AG04449 (cell line): ENCODE measurements at regions not wholly inside any gene's neighbourhood (a gene's known extent, or its start where the extent isn't known, plus 50 kb on each side); places are given as distances from the start of the nearest gene placed in this dataset.

Source experiments
- CTCF ChIA-PET: fragments of 350-600 bp; formaldehyde crosslinking; extraction: SDS; loops from one replicate; lab custom pipeline; 2021; ENCODE audit warnings: antibody characterized with exemption; lab: Yijun Ruan, JAX
- POLR2A ChIA-PET: fragments of 400-600, 350-600 bp; formaldehyde crosslinking; extraction: SDS; loops from one replicate; lab custom pipeline; 2020; ENCODE audit warnings: antibody characterized with exemption, inconsistent platforms; lab: Yijun Ruan, JAX
- DNase-seq: peaks from one replicate; pipeline ENCODE4 v3.0.0-alpha.2; 2010; ENCODE audit warnings: low read depth, low spot score
- H3K4me3 ChIP-seq: 2 replicates; pipeline ENCODE4 v1.5.1; 2011; ENCODE audit warnings: low read depth, mild to moderate bottlenecking, control low read depth, low read length
- CTCF ChIP-seq: IDR thresholded peaks from one replicate; pipeline ENCODE4 v1.5.1; 2011; ENCODE audit warnings: mild to moderate bottlenecking, moderate library complexity, low read length, control low read depth, inconsistent platforms; ENCODE audit not compliant: insufficient read depth; ENCODE audit errors: missing control alignments

- CTCF ChIA-PET, result no interaction called here
- DNase-seq, result no peak
- TF ChIP-seq CTCF, result no peak
Measured at GRCh38 chr3:18144571-18144970, 280.6 kb downstream of the SATB1 start.

GRCh38 chr3:18143258-18143780 is 281.8 kb downstream of the SATB1 start:
- ChIA-PET CTCF (interaction anchor here (1.1 to 1.2 kb wide), 2 partner anchors 9 to 20 kb away, joined by 3 read pairs; no protein-coding TSS in a partner anchor), POLR2A (interaction anchor here (1.1 kb wide), 1 partner anchor 31 kb away, joined by 3 read pairs; no protein-coding TSS in a partner anchor)
- no peak for TF ChIP-seq CTCF
- no peak for DNase-seq
- no peak overlapping the region for H3K4me3 ChIP-seq

More at GRCh38 chr3:18144571-18144970, 280.6 kb downstream of the SATB1 start:
- H3K4me3 ChIP-seq, result no peak overlapping the region
- POLR2A ChIA-PET, result no interaction called here

- TF ChIP-seq CTCF, result no peak
- no peak for DNase-seq
- CTCF ChIA-PET, result no interaction called here
- H3K4me3 ChIP-seq, result no peak overlapping the region
- POLR2A ChIA-PET, result no interaction called here
Measured at GRCh38 chr3:18137958-18138357, 287.2 kb downstream of the SATB1 start.

- no peak for DNase-seq
- H3K4me3 ChIP-seq, result no peak overlapping the region
- ChIA-PET POLR2A (no interaction called here), CTCF (interaction anchor here (1.2 kb wide), 1 partner anchor 12 kb away, joined by 3 read pairs; no protein-coding TSS in a partner anchor)
- TF ChIP-seq CTCF, result no peak
Measured at GRCh38 chr3:18135060-18135814, 289.9 kb downstream of the SATB1 start.

- no peak overlapping the region for H3K4me3 ChIP-seq
- peak; percentile 31 for DNase-seq
- ChIA-PET CTCF (interaction anchor here (1.0 to 1.2 kb wide), 2 partner anchors 9 to 11 kb away, joined by 3 read pairs; no protein-coding TSS in a partner anchor), POLR2A (no interaction called here)
- no peak for TF ChIP-seq CTCF
Measured at GRCh38 chr3:18134386-18135059, 290.6 kb downstream of the SATB1 start.

- ChIA-PET CTCF (no interaction called here), POLR2A (no interaction called here)
- H3K4me3 ChIP-seq, result no peak overlapping the region
- no peak for TF ChIP-seq CTCF
- DNase-seq, result no peak
Measured at GRCh38 chr3:18132991-18133390, 292.1 kb downstream of the SATB1 start.
